ENCODE measurements at regions not wholly inside any gene's neighbourhood (a gene's known extent, or its start where the extent isn't known, plus 50 kb on each side); places are given as distances from the start of the nearest gene placed in this dataset.

- Histone ChIP-seq H3K27ac (no peak overlapping the region), H3K9me3 (no peaks in the 10 kb centered on the region), H3K4me3 (no peak overlapping the region), H3K36me3 (no peaks in the 10 kb centered on the region), H3K4me1 (no peaks in the 10 kb centered on the region), H3K27me3 (no peaks in the 10 kb centered on the region)
- intact Hi-C loops (cut with DNase I): no loop called here
- no peak for DNase-seq (ENCODE audit: extremely low spot score in 2 of 2)
- no peak for TF ChIP-seq POLR2AphosphoS5 (IDR thresholded peaks at IDR 0.05; ENCODE audit: insufficient read depth in 1 of 2, low read depth in 1 of 2)
- no peak for TF ChIP-seq POLR2A (IDR thresholded peaks at IDR 0.05)
- no peak for TF ChIP-seq CTCF (IDR thresholded peaks at IDR 0.05)
Measured at GRCh38 chr9:119941091-119941490, 571.9 kb upstream of the BRINP1 start.

- H3K36me3 ChIP-seq: no peaks in the 10 kb centered on the region
- H3K4me3 ChIP-seq: no peak overlapping the region
- DNase-seq (ENCODE audit: extremely low spot score in 2 of 2): no peak
- no peak overlapping the region for H3K27ac ChIP-seq
- H3K4me1 ChIP-seq: no peaks in the 10 kb centered on the region
- no peaks in the 10 kb centered on the region for H3K9me3 ChIP-seq
- intact Hi-C loops (cut with DNase I): no loop called here
- TF ChIP-seq POLR2A (IDR thresholded peaks at IDR 0.05): no peak
- H3K27me3 ChIP-seq: no peaks in the 10 kb centered on the region
Measured at GRCh38 chr9:119938871-119939270, 569.6 kb upstream of the BRINP1 start.

DNA sequence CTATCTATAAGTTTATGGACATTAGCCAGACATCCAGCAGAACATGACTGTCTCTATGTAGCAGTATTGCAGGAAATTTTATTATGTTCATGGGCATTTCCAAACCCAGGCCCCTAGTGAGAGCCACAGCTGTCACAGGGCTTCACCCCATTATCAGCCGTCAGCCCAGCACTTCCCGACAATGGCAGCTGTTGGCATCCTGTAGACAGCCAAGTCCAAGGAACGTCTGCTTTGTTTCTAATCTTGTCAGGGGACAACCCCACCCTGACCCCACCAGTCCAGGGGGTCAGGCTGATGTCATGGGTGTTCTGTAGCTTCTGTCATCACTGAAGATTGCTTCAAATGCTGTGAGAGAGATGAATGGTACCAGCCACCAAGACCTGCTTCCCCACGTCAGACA, 565.3 kb upstream of the BRINP1 start:
- TF ChIP-seq CTCF (IDR thresholded peaks at IDR 0.05): no peak
- no peak for TF ChIP-seq POLR2AphosphoS5 (IDR thresholded peaks at IDR 0.05; ENCODE audit: insufficient read depth in 1 of 2, low read depth in 1 of 2)
- TF ChIP-seq POLR2A (IDR thresholded peaks at IDR 0.05): no peak
- no peak overlapping the region for H3K27ac ChIP-seq
- no peaks in the 10 kb centered on the region for H3K4me1 ChIP-seq
- intact Hi-C loops (cut with DNase I): no loop called here
- no peaks in the 10 kb centered on the region for H3K27me3 ChIP-seq
- H3K4me3 ChIP-seq: no peak overlapping the region
- no peak for DNase-seq (ENCODE audit: extremely low spot score in 2 of 2)
- H3K9me3 ChIP-seq: no peaks in the 10 kb centered on the region
- no peaks in the 10 kb centered on the region for H3K36me3 ChIP-seq

DNA sequence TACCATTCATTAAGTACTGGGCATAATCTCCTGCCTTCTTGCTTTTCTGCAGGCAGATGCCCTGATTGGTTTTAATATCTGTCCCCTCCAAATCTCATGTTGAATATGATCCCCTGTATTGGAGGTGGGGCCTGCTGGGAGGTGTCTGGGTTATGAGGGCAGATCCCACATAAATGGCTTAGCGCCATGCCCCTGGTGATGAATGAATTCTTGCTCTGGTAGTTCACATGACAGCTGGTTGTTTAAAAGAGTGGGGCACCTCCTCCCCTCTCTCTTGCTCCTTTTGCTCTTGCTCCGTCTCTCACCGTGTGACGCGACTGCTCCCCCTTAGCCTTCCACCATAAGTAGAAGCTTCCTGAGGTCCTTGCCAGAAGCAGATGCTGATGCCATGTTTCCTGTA, 564.0 kb upstream of the BRINP1 start:
- Histone ChIP-seq H3K4me3 (no peak overlapping the region), H3K4me1 (no peaks in the 10 kb centered on the region), H3K27ac (no peak overlapping the region), H3K36me3 (no peaks in the 10 kb centered on the region), H3K27me3 (no peaks in the 10 kb centered on the region), H3K9me3 (no peaks in the 10 kb centered on the region)
- no peak for DNase-seq (ENCODE audit: extremely low spot score in 2 of 2)
- intact Hi-C loops (cut with DNase I): no loop called here
- no peak for TF ChIP-seq CTCF (IDR thresholded peaks at IDR 0.05)
- TF ChIP-seq POLR2A (IDR thresholded peaks at IDR 0.05): no peak
- no peak for TF ChIP-seq POLR2AphosphoS5 (IDR thresholded peaks at IDR 0.05; ENCODE audit: insufficient read depth in 1 of 2, low read depth in 1 of 2)

GRCh38 chr9:119924736-119925135, 555.5 kb upstream of the BRINP1 start:
- TF ChIP-seq POLR2A (IDR thresholded peaks at IDR 0.05) (no peak), POLR2AphosphoS5 (IDR thresholded peaks at IDR 0.05; ENCODE audit: insufficient read depth in 1 of 2, low read depth in 1 of 2) (no peak), CTCF (IDR thresholded peaks at IDR 0.05) (no peak)
- intact Hi-C loops (cut with DNase I): no loop called here
- no peaks in the 10 kb centered on the region for H3K27me3 ChIP-seq
- no peaks in the 10 kb centered on the region for H3K36me3 ChIP-seq
- H3K9me3 ChIP-seq: no peaks in the 10 kb centered on the region
- no peaks in the 10 kb centered on the region for H3K4me1 ChIP-seq
- DNase-seq (ENCODE audit: extremely low spot score in 2 of 2): no peak
- H3K27ac ChIP-seq: no peak overlapping the region
- H3K4me3 ChIP-seq: no peak overlapping the region

GRCh38 chr9:119917175-119917574, 547.9 kb upstream of the BRINP1 start:
- no peak overlapping the region for H3K4me3 ChIP-seq
- DNase-seq (ENCODE audit: extremely low spot score in 2 of 2): no peak
- intact Hi-C loops (cut with DNase I): no loop called here
- no peaks in the 10 kb centered on the region for H3K9me3 ChIP-seq
- H3K27me3 ChIP-seq: no peaks in the 10 kb centered on the region
- no peak overlapping the region for H3K27ac ChIP-seq
- no peaks in the 10 kb centered on the region for H3K4me1 ChIP-seq
- no peaks in the 10 kb centered on the region for H3K36me3 ChIP-seq
- TF ChIP-seq POLR2AphosphoS5 (IDR thresholded peaks at IDR 0.05; ENCODE audit: insufficient read depth in 1 of 2, low read depth in 1 of 2) (no peak), POLR2A (IDR thresholded peaks at IDR 0.05) (no peak), CTCF (IDR thresholded peaks at IDR 0.05) (no peak)
